Kidney glomerular epithelial cell (primary cell): ENCODE measurements at regions not wholly inside any gene's neighbourhood (a gene's known extent, or its start where the extent isn't known, plus 50 kb on each side); places are given as distances from the start of the nearest gene placed in this dataset.
"Not testable (repeated sequence)": the region's sequence is repeated elsewhere in the genome, so short reads cannot be mapped to it uniquely, and the experiment has no call there.

Source experiments
- DNase-seq: peaks from one replicate; lab custom pipeline; 2025; lab: John Stamatoyannopoulos, UW

DNA sequence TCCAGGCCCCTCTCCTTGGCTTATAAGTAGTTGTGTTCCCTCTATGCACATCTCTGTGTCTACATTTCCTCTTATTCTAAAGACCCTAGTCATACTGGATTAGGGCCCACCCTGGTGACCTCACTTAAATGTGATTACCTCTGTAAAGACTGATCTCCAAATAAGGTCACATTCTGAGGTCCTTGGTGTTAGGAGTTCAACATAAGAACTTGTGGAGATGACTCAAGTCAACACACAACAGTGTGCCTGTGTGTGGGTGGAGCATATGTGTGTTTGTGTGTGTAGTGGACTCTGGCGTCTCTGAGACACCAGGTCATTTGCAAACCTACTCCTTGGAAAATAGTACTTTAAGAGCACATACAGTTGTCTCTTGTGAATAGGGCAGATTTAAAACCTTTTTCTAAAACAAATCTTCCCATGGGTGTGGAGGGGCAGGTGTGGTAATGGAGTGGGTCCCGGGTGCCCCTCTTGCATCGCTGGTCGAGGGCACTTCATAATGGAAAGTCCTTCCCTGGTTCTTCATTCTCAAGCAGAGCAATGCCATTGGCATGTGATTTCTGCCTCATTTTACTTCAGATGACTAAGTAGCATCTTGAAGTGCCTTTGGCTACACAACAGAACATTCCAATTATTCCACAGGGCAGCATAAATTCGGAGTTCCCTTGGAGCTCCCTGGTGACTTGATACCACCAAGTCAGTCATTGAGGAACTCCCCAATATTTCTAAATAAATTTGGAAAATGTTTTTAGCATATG lies 84.4 kb downstream of the C9orf152 start:
- DNase-seq: no peak

DNA sequence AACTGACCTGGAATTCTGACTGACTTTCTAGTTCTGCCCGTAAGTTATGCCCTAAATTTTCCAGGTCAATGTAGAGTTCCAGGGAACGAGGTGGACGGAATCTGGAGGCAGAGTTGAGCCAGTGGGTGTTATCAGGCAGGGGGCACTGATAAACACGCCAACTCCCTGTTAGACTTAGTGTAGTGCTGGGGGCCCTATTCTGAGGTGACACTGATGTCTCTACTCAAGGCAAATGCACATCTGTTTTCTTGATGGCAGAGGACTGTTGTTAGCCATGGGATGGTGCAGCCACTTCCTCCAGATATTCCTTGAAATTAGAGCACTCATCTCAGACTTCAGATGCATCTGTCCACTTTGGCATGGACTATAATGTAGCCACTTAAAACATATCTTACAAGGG lies 83.5 kb downstream of the C9orf152 start:
- DNase-seq: no peak

DNA sequence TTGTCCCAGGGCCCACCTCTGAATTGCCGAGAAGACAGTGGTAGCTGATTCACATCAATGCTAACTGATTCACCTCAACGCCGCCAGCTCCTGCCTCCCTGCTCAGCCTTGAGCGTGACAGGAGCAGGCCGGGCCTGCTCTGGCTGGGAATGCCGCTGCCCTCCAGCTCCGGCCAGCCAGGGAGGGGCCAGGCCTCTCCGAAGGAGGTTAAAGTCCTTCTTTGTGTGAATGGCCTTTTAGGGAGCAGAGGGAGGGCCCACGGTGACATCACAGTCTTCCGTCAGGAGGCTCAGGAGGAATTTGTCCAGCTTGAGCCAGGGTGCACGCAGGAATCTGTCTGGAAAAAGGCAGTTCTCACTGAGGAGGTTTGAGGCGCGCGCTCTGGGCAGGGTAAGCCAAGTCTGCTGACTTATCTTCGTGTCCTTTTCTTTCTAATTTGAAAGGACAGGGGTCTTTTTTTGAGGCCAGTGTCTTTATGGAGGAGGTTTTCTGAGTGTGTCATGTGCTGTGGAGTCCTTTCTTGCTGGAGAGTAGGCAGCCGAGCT lies 82.7 kb downstream of the C9orf152 start:
- peak; percentile 95 for DNase-seq

DNA sequence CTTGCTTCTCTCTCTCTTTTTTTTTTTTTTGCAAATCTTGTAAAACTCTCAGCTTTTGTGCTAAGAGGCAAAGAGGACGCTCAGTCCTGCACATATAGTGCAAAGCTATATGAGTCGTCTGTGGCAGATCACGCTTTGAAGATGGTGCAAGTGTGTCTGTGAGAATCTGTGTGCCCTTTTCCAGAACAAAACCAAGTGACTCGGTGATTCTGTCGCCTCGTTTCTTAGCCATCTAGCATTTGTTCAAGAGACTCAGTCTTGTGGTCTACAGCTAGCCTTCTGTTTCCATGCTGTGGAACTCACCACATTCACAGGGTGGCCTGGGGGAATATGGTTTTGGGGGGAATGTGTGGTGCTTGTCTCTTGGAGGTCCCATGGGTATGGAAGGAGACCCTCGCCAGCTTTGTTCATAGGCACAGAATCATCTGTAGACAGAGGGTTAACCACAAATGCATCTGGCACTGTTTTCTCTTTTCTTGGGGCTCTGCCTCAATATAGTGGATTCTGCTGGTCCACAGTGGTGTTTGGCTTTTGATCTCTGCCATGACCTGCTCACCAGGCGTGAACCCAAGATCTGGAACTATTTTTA lies 82.1 kb downstream of the C9orf152 start:
- no peak for DNase-seq

DNA sequence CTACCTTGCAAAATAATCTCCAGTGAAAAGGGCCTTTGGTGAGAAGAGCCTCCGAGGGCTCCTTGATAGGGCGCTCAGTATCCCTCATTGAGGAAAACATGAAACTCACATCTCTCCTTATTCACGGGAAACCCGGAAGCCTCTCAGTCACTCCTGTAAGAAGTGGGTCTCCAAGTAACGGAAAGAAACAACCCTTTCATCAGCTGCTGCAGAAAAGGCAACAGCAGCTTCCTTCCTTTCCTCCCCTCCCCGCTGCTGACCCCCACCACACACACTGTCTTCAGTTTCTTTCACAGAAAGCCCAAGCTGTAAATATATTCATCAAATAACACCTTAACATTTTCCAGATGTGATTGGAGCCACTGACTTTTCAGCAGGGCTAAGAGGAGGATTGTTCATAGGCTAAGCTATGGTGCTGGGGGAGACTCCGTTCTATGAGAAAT lies 81.4 kb downstream of the C9orf152 start:
- no peak for DNase-seq

DNA sequence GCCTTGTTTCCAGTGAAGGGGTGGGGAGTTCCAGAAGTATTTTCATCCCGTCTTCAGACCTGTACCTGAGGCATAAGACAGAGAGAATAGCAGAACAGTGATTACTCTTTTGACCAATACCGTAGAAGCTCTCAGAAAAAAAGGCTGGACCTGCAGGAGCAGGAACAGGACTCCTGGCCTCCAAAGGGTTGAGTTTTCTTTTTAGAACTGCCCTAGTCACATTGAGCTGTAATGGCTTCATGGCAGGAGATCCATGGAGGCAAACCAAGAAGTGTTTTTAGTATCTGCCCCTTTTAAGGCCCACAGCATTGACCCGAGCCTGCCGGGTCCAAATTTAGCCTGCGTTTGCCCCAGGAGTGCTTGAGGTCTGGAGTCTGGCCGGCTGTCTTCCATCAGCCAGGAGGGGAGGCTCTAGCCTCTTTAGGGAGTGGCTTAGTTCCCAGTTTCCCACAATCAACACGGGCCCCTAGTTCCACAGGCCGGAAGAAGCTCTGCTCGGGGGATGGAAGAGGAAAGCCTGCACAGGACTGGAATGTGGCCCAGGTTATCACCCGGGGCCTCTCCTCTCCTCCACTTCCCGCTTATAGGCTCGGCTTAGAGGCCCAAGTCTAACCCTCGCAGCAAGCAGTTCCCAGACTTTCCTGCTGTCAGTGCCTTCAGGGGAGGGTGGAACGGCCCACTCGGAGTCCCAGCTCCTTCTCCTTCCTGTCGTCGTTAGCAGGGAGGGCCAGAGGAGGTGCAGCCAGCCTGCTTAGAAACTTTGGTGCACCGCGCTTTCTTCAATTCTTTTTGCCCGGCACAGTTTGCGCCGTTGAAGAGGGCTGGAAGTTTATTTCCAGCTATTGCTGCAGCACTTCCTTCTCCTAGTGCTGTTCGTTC lies 80.7 kb downstream of the C9orf152 start:
- no peak for DNase-seq

DNA sequence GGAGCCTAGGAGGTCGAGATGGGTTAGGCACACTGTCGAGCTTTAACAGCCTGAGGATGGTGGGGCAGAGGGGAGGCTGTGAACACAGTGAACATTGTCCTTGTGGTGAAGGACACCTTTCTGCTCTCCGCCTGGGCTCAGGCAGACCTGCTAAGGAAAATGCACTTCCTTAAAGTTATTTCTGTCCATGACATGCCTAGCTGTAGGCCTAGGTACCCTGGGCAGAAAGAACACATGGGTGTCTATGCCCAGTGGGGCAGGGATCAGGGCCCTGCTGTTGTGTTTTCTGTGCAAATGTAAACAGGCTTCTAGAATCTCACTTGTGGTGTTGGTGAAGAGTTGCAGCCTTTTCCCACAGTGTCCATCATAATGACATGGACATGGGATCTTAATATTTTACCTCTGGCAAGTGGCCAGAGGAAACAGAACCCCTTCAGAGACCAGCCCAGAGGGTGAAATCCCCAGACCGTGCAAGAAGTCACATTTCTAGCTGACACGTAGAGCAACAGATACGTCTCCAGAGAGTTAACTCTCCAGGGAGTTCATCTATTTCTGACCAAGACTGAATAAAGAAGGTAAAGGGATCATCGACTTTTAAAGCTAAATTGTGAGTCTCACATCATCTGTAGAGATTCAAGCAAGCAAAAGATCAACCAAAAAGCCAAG lies 79.2 kb downstream of the C9orf152 start:
- DNase-seq: peak; percentile 63

DNA sequence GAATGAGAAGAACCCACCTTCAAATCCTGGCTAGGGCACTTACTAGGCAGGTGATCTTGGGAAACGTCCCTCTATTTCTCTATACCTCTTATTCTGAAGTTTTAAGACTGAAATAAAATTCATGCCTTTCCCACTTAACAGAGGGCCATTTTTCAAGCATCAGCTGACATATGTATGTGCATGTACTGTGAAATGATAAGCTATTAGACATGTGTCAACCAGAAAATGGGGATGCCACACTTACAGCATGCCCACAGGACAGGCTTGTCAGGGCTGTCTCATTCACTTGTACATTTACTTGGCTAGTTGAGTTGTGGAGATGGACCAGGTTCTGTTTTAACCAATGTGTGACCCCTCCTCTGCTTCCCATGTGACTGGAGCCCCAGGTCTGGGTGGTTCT lies 78.5 kb downstream of the C9orf152 start:
- DNase-seq: no peak

DNA sequence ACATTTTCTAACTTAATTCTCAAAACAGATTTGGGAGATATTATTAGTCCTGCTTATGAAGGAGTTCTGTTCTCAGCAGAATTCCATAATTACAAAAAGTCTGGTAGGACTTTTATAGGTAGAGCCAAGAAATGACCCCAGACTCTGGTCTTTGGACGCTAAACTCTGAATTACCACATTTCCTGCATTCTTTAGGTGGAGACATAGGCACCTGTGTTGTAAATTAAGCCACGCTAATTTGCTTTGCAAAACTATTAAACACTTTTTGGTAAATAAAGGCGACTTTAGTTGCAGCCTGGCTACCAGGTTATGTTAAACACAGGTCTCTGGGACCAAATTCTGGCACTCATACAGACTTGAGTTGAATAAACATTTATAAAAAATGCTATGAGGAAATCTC lies 77.7 kb downstream of the C9orf152 start:
- no peak for DNase-seq

DNA sequence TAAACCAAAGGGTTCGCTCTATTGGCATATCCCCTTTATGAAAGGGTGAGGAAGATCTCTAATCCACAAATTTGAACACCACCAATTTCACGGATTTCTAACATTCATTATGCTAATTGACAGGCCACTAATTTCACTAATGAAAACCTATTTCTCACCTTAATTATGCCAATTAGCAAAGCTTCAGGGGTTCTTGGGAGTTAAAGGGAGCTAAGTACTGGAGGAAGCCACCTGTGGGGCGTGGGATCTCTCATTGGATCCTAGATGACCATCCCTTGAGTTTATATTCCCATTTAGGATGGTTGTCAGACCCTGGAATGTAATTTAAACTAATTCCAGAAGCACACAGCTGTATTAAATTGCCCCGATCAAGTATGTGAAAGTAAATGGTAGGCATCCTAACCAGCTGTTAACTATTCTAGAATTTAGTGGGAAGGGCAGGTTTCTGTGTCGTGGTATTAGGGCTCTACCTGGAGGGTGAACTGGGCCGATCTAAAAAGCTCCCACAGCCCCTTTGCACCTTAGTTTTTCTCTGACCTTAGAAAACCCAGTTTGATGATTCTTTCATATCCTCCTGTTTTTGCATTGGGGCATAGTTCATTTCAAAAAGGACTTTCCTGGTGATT lies 77.1 kb downstream of the C9orf152 start:
- DNase-seq: no peak

DNA sequence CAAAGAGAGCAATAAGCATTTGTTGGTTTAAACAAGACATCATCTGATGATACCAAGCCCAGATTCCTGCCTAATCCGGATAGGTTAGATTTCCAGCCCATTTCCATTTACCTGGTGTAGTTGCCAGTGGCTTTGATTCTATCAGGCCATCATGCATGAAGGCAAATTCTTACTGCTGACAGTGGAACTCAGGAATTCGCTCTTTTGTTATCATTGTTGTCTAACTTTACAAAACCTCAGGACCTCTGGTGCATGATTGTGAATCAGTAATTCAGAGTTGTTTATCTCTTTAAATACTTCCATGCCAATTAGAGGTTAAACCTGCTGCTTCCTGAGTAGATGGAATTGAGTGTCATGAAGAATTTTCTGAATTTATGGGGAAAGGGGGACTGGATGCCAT lies 76.5 kb downstream of the C9orf152 start:
- peak; percentile 84 for DNase-seq

DNA sequence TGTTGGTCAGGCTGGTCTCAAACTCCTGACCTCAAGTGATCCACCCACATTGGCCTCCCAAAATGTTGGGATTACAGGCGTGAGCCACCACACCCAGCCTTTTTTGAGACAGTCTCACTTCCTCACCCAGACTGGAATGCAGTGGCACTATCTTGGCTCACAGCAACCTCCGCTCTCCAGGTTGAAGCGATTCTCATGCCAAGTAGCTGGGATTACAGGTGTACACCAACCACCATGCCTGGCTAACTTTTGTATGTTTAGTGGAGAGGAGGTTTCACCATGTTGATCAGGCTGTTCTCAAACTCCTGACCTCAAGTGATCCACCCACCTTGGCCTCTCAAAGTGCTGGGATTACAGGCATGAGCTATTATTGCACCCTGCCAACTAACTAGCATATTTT lies 75.4 kb downstream of the C9orf152 start:
- DNase-seq: not testable (repeated sequence)

DNA sequence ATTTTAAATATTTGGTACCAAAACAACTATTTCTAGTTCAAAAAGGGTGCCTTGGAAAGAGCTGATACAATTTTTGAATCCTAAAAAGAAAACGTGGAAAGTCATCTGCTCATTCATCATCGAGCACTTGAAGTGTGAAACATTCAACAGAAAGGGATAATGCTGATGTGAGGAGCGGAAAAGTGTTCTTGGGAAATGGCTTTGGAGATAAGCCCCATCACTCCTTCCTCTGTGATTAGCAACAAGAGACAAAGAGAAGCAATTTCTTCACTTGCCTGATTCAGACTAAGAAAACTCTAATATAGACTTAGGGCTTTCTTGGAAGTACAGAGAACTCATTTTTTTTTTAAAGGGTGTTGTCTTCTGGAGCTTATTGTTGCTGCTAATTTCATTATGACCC lies 74.9 kb downstream of the C9orf152 start:
- no peak for DNase-seq

DNA sequence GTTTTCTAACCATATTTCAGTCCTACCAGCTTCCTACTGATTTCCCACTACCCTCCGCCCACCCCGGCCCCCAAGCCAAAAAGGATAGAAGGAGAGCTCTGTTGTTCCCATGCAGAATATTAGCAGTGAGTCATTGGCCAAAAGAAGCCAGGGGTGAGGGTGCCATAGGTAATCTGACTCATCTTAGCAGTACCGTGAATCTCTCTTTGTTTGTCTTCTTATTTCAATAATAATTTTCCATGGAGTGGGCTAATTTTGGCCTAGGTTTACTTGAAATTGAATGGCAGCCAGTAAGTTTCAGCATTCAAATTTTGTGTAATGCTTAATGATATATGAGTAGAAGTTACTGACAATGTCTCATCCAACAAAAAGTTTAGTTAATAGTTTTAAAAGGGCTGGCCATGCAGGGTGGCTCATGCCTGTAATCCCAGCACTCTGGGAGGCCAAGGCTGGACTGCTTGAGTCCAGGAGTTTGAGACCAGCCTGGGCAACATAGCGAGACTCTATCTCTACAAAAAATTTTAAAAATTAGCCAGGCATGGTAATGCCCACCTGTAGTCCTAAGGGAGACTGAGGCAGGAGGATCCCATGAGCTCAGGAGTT lies 74.2 kb downstream of the C9orf152 start:
- DNase-seq: peak; percentile 39

DNA sequence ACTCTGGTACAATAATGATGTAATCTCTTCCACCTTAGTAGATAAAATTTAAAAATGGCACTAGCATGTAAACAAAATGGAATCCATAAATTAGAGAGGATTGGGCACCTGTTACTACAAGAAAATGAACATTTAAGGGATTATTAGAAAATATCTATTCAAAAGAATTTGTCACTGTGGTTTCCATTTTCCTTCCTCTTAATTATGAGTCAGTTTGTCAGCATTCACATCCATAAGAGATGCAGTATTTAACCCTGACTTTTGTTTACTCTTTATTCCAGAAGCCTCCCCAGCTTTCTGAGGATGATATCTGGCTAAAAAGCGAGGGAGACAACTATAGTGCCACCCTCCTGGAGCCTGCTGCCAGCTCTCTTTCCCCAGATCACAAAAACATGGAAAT lies 72.1 kb downstream of the C9orf152 start:
- no peak for DNase-seq

DNA sequence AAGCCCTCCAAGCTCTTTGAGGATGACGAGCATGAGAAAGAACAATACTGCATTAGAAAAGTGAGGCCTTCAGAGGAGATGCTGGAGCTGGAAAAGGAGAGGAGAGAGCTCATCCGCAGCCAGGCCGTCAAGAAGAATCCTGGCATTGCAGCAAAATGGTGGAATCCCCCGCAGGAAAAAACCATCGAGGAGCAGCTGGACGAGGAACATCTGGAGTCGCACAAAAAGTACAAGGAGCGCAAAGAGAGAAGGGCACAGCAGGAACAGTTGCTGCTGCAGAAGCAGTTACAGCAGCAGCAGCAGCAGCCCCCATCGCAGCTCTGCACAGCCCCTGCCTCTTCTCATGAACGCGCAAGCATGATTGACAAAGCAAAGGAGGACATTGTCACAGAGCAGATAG lies 71.2 kb downstream of the C9orf152 start:
- DNase-seq: no peak

DNA sequence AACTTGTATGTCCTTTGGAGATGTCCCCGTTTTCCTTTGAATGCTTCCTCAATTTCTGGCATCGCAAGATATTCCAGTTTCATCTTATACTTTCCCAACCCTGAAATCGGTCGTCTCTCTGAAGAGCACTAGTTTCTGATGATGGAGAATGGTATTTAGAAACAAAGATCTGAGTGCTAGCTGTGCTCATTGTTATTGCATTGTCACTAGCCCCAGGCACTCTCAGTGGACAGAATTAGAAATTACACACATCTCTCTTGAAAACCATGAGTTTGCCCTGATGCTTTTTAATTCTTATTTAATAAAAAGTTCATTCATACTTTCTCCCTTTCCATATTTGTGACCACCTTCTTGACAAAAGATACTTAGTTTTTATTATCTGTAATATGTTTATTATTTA lies 67.7 kb downstream of the C9orf152 start:
- no peak for DNase-seq

DNA sequence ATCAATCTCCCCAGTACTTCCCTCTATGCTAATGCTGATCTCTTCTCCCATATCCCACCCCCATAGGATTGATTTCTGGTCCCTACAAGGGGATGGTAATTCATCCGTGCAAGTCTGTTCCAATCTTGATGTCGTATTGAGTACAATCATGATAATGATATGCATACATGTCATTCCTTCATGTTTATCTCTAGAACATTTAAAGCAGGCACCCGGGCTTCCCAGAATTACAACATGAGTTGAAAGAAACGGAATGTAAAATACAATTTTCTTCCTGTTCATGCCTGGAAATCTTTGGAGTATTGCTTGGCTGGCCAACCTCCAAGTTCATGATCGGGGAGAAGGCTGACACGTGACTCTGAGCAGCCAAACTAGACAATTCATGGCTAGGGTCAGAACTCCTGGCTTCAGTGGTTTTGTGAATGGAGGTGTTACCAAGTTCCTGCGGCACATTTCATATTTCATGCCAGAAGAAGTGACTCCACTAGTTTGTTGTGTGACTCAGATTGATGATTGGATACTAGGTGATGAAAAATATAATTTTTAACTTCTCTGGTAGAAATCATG lies 66.6 kb downstream of the C9orf152 start:
- peak; percentile 95 for DNase-seq

DNA sequence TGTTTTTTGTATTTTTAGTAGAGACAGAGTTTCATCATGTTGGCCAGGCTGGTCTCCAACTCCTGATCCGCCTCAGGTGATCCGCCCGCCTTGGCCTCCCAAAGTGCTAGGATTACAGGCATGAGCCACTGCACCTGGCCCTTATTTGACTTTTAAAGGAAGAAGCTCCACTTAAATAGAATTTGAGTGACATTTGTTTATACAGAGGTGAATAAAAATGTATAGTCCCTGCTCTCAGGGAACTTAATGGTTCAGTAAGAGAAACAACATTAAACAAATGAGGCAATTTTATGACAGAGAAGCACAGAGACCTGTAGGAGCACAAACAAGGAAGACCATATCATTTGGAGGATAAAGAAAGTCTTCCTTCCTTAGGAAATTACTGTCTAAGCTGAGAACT lies 65.7 kb downstream of the C9orf152 start:
- DNase-seq: no peak

DNA sequence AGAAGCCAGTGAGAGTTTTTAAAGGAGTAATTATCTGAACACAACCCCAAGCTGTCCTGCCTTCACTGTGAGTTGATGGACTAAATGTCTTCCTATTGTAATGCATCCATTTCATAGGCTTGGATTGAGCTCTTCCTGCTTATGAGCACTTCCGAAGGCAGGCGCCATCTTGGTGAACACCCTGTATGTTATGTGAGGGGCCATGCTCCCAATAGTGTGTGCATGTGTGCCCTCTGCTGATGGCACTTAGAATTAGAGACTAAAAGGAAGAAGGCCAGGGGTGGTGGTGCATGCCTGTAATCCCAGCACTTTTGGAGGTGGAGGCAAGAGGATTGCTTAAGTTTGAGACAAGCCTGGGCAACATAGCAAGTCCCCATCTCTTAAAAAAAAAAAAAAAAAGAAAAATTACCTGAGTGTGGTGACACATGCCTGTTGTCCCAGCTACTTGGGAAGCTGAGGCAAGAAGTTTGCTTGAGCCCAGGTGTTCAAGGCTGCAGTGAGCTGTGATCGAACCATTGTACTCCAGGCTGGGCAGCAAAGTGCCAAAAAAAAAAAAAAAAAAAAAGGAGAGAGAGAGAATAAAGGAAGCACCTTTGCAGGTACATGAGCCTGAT lies 65.0 kb downstream of the C9orf152 start:
- no peak for DNase-seq
